NCI-H146 (cell line): ENCODE measurements at regions not wholly inside any gene's neighbourhood (a gene's known extent, or its start where the extent isn't known, plus 50 kb on each side); places are given as distances from the start of the nearest gene placed in this dataset.
"Not testable (repeated sequence)": the region's sequence is repeated elsewhere in the genome, so short reads cannot be mapped to it uniquely, and the experiment has no call there.

ENCODE experiments used
- DNase-seq: peaks from one replicate; lab custom pipeline; 2025; lab: John Stamatoyannopoulos, UW

GRCh38 chr17:63173903-63174302, 207.9 kb downstream of the TANC2 start:
- no peak for DNase-seq

GRCh38 chr17:63178530-63178929, 212.5 kb downstream of the TANC2 start:
- no peak for DNase-seq

GRCh38 chr17:63181856-63182255, 215.8 kb downstream of the TANC2 start:
- DNase-seq = no peak

- no peak for DNase-seq
Measured at GRCh38 chr17:63185420-63185819, 219.4 kb downstream of the TANC2 start.

GRCh38 chr17:63189082-63189481, 223.0 kb downstream of the TANC2 start:
- no peak for DNase-seq

GRCh38 chr17:63189930-63190329, 223.9 kb downstream of the TANC2 start:
- DNase-seq = no peak

GRCh38 chr17:63190821-63191370, 224.9 kb downstream of the TANC2 start:
- DNase-seq = no peak

DNA sequence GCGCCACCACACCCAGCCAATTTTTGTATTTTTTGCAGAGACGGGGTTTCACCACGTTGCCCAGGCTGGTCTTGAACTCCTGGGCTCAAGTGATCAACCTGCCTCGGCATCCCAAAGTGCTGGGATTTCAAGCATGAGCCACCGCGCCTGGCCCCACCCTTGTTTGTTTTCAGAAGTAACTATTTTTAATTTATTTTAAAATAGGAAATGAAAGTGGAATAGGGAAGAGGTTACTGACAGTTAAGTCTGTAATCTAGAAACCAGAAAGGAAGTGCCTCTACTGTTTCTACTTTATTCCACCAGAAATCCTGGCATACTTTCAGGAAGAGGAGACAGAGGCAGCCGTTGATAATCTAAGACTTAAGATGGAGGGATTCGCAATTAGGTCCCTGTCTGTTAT, 225.6 kb downstream of the TANC2 start:
- no peak for DNase-seq

DNA sequence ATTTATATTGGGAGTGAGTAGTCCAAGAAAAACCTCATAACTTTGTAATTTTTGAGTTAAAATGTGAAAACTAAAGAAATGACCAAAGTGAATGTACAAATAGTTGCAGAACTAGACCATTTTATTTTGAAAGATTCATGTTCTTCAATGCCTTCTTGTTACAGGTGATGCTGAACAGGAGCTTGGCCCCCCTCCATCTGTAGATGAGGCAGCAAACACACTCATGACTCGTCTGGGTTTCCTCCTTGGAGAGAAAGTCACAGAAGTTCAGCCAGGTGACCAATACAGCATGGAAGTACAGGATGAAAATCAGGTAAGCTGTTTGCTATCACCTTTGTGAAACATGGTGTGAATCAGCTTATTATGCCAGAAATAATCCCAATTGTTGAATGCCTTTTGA, 227.8 kb downstream of the TANC2 start:
- DNase-seq = no peak

GRCh38 chr17:63196772-63197335, 230.8 kb downstream of the TANC2 start:
- DNase-seq = no peak

GRCh38 chr17:63203652-63204051, 237.6 kb downstream of the TANC2 start:
- no peak for DNase-seq

GRCh38 chr17:63221939-63222338, 224.2 kb downstream of the CYB561 start:
- DNase-seq = no peak

DNA sequence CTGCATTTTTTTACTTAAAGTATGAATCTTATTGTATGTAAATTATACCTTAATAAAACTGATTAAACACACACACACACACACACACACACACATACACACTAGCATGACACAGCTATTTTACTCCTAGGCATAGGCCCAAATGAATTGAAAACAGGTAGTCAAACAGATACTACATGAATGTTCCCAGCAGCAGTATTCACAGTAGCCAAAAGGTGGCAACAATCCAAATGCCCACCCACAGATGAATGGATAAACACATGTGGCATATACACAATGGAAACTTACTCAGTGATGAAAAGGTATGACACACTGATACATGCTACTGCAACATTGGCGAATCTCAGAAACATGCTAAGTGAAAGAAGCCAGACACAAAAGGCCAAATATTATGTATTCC, 223.5 kb downstream of the CYB561 start:
- DNase-seq = no peak

DNA sequence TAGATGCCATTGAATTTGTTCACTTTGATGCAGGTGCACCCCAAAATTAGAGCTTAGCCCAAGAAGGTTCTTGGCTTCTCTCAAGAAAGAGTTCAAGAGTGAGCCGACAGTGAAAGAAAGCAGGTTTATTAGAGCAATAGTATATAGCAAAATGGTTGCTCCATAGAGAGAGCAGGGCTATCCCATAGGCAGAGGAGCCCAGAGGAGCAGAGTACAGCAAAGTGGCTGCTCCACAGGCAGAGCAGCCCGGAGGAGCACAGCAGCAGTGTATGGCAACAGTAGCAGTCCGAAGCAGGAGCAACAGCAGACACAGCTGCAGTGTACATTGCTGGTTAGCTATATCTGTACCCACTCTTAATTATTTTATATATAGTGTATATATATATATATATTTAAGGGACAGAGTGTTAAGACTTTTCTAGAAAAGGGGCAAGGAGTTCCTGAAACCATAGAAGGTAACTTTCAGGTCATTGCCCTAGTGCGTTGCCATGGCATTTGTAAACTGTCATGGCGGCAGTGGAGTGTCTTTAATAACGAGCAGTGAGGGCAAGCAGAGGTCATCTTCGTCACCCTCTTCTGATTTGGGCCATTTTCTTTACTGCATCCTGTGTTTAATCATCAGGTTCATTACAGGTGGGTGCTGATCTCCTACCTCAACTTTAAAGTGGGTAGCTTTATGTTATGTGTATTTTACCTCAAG, 222.7 kb downstream of the CYB561 start:
- no peak for DNase-seq

GRCh38 chr17:63224644-63225043, 221.5 kb downstream of the CYB561 start:
- DNase-seq = no peak

DNA sequence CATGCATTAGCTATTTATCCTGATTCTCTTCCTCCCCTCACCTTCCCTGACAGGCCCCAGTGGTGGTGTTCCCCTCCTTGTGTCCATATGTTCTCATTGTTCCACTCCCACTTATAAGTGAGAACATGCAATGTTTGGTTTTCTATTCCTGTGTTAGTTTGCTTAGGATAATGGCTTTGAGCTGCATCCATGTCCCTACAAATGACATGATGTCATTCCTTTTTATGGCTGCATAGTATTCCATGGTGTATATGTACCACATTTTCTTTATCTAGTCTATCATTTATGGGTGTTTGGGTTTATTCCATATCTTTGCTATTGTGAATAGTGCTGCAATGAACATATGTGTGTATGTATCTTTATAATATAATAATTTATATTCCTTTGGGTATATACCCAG, 219.4 kb downstream of the CYB561 start:
- DNase-seq = not testable (repeated sequence)

- not testable (repeated sequence) for DNase-seq
Measured at GRCh38 chr17:63231015-63231620, 215.0 kb downstream of the CYB561 start.

DNA sequence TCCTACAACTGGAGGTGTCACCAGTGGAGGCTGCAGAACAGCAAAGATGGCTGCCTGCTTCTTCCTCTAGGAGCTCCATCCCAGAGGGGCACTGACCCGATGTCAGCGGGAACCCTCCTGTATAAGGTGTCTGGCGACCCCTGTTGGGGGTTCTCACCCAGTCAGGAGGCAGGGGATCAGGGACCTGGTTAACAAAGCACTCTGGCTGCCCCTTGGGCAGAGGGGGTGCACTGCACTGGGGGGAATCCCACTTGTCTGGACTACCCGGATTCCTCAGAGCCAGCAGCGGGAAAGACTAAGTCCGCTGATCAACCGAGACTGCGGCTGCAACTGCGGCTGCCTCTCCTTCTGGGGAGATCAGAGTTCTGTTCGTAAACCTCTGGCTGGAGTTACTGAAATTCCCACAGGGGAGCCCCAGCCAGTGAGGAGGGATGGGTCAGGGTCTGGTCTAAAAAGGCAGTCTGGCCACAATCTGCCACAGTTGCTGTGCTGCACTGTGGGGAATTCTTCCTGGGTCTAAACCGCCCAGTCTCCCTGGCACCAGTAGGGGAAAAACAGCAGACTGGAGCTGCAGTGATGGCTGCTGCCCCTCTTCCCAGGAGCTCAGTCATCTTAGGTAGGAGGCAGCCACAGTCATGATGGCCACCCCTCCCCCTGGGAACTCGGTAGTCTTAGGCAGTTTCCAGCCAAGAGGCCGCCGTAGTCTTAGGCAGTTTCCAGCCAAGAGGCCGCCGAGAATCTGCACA, 213.4 kb downstream of the CYB561 start:
- DNase-seq = no peak

GRCh38 chr17:63240106-63240505, 206.0 kb downstream of the CYB561 start:
- no peak for DNase-seq

DNA sequence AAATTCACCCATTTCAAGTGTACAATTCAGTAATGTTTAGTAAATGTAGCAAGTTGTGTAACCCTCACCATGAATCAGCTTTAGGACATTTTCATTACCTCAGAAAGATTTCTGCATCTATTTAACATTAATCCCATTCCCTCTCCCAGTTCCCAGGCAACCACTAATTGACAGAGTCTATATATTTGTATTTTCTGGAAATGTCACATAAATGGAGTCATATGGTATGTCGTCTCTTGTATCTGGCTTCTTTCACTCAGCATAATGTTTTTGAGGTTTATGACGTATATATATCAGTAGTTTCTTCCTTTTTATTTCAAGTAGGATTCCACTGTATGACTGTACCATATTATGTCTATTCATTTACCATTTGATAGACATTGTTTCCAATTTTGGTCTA, 199.8 kb downstream of the CYB561 start:
- DNase-seq = no peak

DNA sequence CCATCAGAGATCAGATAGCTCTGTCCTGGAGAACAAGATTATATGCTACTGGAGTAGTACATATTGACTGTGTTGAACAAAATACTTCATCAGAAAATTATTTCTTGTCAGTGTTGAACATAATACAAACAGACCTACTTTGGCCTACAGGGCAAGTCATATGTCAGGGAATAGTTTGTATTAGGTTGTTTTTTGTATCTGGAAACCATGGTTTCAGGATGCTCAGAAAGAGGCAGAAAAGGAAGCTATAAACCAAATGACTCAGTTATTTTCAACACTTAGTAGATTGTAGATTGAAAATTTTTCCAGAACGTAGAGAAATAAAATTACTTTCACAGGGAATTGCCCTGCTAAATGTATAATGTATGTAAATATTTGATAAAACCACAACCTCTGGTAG, 198.4 kb downstream of the CYB561 start:
- no peak for DNase-seq

- no peak for DNase-seq
Measured at GRCh38 chr17:63249256-63250004, 196.7 kb downstream of the CYB561 start.
